NCI-H524 (cell line): ENCODE measurements at regions not wholly inside any gene's neighbourhood (a gene's known extent, or its start where the extent isn't known, plus 50 kb on each side); places are given as distances from the start of the nearest gene placed in this dataset.
"Not testable (repeated sequence)": the region's sequence is repeated elsewhere in the genome, so short reads cannot be mapped to it uniquely, and the experiment has no call there.

Experiments
- DNase-seq, 2 experiments: peaks; one replicate each; lab custom pipeline; 2025; lab: John Stamatoyannopoulos, UW

GRCh38 chr13:108003626-108004025 lies 211.7 kb downstream of the LIG4 start:
- DNase-seq, result no peak

- no peak for DNase-seq
Observed at GRCh38 chr13:108000998-108001397, 214.3 kb downstream of the LIG4 start.

GRCh38 chr13:107999751-108000150 lies 215.6 kb downstream of the LIG4 start:
- DNase-seq, result no peak

DNA sequence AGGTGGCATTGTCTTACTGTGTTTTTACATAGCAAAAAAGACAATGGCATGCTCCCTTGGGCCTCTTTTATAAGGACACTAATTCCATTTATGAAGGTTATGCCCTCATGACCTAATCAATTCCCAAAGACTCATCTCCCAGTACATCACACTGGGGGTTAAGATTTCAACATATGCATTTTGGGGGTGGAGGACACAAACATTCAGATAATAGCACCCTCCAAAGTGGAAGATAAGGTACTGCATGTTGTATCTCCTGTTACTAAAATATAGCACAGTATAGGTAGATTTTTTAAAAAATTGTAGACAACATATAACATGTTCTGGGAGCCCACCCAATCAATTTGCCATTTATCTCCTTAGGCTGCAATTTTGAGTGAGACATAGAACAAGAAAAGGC lies 221.2 kb downstream of the LIG4 start:
- no peak for DNase-seq

DNA sequence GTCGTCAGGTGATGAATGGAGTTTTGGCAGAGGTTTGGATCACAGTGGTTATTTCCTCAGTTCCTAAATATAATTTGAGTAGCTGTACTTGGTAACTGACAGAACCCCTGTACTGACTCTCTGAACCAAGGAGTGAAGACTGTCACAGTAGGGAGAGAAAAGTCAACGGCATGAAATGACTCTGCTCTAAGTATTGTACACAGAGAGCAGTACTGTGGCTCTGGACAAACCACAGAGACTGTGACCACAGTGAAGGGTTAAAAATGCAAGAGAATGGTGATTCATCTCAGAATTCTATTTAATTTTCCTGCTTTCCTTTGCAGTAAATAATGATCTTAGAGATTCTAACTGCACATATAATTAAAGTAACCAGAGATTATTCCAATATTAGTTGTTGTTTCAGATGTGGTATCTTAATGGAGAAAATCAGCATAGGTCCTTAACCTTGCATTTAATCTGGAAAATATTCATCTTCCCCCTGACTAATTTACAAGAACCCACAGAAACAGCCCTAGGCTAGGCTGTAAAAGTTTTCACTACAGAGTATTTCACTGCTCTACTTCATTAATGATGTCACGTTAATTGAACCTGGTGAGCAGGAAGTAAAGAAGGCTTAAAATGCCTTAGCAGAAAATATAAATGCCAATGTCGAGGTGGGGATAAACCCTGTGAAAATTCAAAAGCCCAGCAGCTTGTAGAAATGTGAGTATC lies 221.9 kb downstream of the LIG4 start:
- no peak for DNase-seq

GRCh38 chr13:107992542-107992941 lies 222.8 kb downstream of the LIG4 start:
- no peak for DNase-seq

DNA sequence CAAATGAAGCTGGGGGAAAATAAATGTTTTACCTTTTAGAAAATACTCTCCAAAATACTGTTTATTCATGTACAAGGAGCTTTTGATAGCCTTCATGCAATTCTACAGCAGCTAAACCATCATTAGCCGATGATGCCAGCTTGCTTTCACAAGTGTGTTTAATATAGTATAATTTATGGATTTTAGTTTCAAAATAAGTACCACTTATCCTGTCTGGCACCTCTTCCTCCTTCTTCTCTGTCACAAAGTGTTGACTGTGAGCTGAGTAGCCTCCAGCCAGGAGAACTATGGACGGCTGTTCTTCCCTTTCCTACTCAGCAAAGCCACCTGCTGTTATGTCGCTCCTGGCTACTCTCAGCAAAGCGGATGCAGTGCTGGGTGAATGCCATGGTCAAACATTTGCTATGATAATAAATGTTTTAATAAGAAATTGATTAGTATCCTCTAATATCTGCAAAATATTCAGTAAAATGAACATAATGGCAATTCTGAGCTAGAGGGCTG lies 238.2 kb downstream of the LIG4 start:
- DNase-seq, result peak; percentile 30 to 65

GRCh38 chr13:107976628-107977027 lies 238.7 kb downstream of the LIG4 start:
- no peak for DNase-seq

DNA sequence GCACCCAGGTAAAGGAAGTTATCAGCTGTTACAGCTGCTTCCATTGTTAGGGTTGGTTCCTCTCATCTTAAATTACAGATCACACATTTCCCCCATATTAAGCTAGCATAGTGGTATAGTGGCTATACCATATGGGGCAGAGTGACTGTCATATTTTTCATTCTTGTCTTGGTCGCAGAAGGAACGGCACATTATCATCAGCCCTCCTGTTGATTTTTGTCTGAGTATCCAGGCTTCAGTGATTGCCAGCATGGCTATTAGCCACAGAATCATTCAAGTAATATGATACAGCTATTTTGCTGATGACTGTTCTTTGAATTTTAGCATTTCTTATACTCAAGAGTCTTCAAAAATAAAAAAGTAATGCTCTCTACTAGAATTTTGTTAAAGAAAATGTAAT lies 240.9 kb downstream of the LIG4 start:
- peak; percentile 15 to 78 for DNase-seq

GRCh38 chr13:107969546-107969945 lies 245.8 kb downstream of the LIG4 start:
- DNase-seq, result peak; percentile 32 to 63

DNA sequence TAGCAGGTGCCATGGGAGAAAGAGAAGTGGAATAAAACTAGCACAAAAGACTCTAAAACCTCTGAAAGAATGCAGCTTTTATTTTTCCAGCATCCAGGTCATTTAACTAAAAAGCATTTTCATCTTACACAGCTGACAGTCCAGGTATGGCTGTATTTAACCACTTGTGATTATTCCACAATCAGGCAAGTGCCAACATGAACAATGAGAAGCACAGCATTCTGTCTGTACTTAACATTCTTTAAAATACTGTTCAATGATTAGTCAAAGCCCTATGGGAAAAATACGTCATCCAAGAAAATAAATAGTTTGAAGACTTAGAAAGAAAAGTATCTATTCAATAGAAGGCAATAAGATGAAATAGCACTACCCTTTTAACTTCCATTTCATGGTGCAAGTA lies 246.9 kb downstream of the LIG4 start:
- DNase-seq, result peak in 1 of 2 experiments; percentile 7

DNA sequence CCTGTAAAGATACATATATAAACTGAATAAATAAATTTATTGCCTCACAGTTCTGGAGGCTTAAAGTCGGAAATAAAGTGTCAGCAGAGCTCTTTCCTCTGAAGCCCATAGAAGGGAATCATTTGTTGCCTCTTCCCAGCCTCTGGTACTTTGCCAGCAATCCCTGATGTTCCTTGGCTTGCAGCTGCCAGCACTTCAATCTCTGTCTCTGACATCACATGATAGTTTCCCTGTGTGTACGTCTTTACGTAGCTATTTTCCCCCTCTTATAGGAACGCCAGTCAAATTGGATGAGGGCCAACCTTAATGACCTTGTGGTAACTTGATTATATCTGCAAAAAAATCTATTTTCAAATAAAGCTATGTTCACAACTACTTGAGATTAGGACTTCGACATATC lies 250.9 kb downstream of the LIG4 start:
- peak; percentile 44 to 84 for DNase-seq

GRCh38 chr13:107961849-107962608 lies 253.3 kb downstream of the LIG4 start:
- no peak for DNase-seq

DNA sequence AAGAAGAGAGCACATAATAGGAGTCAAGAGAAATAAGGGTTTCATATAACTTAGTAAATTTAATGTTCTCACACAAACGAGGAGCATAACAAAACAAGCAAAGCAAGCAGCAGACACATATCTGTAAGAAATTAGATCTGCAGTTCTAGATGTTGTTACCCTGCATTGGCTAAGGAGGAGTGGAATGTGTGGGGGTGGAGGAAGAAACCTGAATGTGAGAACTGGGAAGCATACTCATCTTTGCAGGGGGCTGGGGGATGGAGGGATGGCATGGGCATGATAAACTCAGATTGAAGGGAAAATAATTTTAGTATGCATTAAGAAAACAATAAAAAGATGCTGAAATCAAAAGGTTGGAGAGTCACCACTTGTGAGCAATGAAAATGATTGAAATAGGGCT lies 255.0 kb downstream of the LIG4 start:
- no peak for DNase-seq

DNA sequence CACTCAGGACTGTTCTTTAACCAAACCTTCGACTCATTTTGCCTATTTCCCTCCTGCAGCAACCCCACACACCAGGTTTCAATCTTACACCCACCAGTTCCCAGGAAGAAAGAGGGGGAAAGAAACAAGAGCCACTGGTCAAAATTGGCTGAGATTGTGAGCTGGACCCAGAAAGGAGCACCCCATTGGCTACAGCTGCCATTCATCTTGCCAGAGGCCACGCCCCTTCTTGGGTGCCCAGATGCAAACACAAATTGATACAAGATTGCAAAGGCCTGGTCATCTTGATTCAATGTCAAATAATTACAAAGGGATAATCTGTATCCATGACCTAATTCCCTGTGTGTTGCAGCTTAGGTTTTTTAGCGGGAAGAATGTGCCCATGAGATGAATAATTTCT lies 258.4 kb downstream of the LIG4 start:
- DNase-seq, result no peak

DNA sequence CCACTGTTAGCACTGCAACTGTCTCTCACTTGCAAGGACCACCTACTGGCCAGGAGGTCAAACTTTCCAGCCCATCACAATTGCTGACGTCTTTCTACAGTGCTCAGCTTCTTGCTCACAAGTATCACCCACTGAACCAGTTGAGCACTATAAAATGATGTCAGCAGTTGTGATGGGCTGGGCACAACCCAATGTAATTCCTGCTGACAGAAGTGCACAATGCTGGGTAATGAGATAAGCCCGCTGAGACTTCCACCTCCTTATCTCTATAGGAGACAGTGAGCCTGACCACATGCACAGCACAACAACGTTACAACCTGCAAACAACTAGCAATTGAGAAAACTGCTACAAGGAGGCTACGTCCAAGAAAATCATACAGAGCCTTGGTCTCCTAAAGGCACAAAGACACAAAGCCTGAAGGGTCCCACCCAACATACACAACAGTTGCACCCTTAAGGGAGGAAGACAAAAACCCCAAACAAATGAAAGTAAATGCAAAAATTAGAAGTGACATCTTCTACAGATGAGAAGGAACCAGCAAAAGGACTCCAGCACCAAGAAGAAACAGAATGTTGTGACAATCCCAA lies 273.2 kb downstream of the LIG4 start:
- DNase-seq, result no peak

DNA sequence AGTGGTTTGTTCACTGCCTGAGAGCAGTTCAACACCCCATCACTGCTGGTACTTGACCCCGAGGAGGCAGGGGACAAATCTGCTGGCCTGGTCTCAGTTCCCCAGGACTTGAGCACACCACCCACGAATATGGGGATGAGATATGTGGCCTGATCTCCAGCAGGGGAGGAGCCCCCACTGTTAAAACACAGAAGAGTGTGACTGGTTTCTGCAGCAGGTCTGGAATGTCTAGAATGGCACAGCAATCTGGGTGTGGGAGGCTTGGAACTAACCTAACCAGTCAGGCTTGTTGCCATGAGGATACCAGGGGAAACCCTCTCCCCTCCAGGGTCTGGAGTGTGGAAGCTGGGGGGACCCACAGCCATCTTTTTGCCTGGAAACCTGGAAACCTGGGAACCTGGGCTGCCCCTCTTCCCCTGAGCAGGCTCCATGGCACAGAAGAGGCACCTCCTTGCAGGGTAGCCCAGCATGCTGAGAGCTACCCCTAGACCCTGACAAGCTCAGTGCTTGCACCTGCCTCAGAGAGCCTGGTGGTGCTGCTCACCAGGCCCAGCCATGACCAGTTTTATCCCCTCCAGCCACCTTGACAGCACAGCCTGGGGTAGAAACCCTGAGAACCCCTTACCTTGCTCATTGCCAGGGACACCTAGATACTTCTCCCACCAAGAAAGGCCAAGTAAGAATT lies 273.8 kb downstream of the LIG4 start:
- DNase-seq, result no peak

- peak in 1 of 2 experiments; percentile 32 for DNase-seq
Observed at GRCh38 chr13:107937848-107938247, 277.5 kb downstream of the LIG4 start.

DNA sequence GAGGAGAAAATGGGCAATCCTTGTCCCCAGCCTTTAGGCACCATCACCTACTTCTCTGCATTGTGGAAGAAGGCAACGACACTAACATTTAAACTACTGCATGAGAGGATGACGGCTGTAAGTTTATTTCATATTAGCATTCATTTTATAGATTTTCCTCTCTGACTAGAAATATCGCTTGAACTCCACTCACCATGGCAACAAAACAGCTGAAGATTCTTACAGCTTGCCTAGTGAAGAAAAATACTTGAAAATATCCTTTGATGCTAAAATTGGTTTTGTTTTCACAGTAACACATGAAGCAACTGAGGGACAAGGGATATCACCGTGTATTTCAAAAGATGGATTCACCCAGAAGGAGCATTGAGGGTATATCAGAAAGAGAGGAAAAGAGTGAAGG lies 284.3 kb downstream of the LIG4 start:
- DNase-seq, result no peak

DNA sequence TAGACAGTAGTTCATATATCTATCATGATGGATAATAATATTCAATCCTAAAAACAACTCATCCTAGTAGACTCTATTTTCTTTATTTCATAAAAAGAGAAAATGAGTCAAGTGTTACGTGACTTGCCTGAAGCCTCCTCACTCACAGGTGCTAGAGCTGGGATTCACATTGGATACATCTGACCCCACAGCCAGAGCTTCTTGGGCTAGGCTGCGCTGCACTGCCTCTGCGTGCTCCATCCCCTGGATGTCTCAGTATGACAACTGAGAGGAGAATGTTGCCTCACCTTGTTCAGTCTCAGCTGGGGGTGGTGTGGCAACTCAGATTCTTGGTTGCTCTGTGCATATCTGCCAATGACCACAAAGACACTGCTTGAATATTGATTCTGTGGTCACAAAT lies 286.6 kb downstream of the LIG4 start:
- no peak for DNase-seq

- no peak for DNase-seq
Observed at GRCh38 chr13:107927557-107927956, 287.8 kb downstream of the LIG4 start.

DNA sequence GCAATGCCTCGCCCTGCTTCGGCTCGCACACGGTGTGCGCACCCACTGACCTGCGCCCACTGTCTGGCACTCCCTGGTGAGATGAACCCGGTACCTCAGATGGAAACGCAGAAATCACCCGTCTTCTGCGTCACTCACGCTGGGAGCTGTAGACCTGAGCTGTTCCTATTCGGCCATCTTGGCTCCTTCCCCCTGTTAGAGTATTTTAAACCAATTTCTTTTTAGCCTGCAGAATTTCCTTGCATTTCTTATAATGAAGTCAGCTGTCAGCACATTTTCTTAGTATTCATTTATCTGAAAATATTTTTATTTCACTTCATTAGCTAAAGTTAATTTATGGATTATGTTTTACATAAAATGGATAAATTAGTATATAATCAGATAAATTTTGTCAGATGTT lies 288.8 kb downstream of the LIG4 start:
- DNase-seq, result not testable (repeated sequence)
